Fibroblast of lung (primary cell): ENCODE measurements at regions not wholly inside any gene's neighbourhood (a gene's known extent, or its start where the extent isn't known, plus 50 kb on each side); places are given as distances from the start of the nearest gene placed in this dataset.

ENCODE experiments used
- EZH2 ChIP-seq: IDR thresholded peaks from 2 replicates; pipeline ENCODE4 v1.5.1; 2012; ENCODE audit warnings: low read length, control low read depth, mild to moderate bottlenecking; ENCODE audit errors: missing control alignments
- TF ChIP-seq, protein P1 (sequence below), 2 donors: IDR thresholded peaks in 1 of 2; conservative IDR thresholded peaks in 1 of 2; 1 replicate in 1 of 2; 2 replicates in 1 of 2; pipeline ENCODE4 v1.5.1; 2011 to 2012; ENCODE audit warnings: low read length in 2 of 2, control low read depth in 1 of 2, inconsistent platforms in 1 of 2, low read depth in 1 of 2, mild to moderate bottlenecking in 1 of 2

DNA sequence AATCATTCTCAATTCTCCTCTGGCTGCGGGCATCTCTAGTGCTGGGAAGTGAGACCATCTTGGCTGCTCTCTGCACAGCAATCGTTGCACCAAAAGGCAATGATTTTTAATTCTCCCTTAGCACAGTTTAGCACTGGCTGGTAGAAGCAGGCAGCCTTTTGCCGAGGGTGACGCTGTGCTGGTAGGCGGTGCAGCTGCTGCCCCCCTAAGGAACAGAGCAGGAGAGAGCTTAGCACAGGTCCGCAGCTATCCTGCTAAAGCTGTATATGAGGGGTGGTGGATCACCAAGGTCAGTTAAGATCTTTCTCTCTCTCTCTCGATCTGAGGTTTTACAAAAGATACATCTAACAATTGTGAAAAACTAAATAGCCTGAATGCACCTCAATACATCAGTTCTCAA is 390.1 kb downstream of the GATA3 start:
- TF ChIP-seq, protein P1, sequence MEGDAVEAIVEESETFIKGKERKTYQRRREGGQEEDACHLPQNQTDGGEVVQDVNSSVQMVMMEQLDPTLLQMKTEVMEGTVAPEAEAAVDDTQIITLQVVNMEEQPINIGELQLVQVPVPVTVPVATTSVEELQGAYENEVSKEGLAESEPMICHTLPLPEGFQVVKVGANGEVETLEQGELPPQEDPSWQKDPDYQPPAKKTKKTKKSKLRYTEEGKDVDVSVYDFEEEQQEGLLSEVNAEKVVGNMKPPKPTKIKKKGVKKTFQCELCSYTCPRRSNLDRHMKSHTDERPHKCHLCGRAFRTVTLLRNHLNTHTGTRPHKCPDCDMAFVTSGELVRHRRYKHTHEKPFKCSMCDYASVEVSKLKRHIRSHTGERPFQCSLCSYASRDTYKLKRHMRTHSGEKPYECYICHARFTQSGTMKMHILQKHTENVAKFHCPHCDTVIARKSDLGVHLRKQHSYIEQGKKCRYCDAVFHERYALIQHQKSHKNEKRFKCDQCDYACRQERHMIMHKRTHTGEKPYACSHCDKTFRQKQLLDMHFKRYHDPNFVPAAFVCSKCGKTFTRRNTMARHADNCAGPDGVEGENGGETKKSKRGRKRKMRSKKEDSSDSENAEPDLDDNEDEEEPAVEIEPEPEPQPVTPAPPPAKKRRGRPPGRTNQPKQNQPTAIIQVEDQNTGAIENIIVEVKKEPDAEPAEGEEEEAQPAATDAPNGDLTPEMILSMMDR (conservative IDR thresholded peaks at IDR 0.05 in 1 of 2, IDR thresholded peaks at IDR 0.05 in 1 of 2; ENCODE audit: low read depth in 1 of 2, low read length in 2 of 2): no peak
- no peak for TF ChIP-seq EZH2
